Fibroblast of lung (primary cell): ENCODE measurements at regions not wholly inside any gene's neighbourhood (a gene's known extent, or its start where the extent isn't known, plus 50 kb on each side); places are given as distances from the start of the nearest gene placed in this dataset.
"Not testable (repeated sequence)": the region's sequence is repeated elsewhere in the genome, so short reads cannot be mapped to it uniquely, and the experiment has no call there.

Experiments
- DNase-seq, 2 donors: peaks; one replicate each; pipeline versions ENCODE4 v3.0.0 to v3.0.0-alpha.2; 2010; ENCODE audit warnings: low read depth in 2 of 2
- H2AFZ ChIP-seq: 2 replicates; pipeline ENCODE4 v1.5.1; 2012; ENCODE audit warnings: low read length, control low read depth, inconsistent platforms
- H3K27ac ChIP-seq: 2 replicates; pipeline ENCODE4 v1.5.1; 2011; ENCODE audit warnings: low read length, control low read depth; ENCODE audit not compliant: insufficient read depth
- H3K27me3 ChIP-seq: 2 replicates; pipeline ENCODE4 v1.5.1; 2011; ENCODE audit warnings: mild to moderate bottlenecking, low read length; ENCODE audit not compliant: control insufficient read depth, insufficient read depth
- H3K36me3 ChIP-seq: 2 replicates; pipeline ENCODE4 v1.5.1; 2011; ENCODE audit warnings: low read length; ENCODE audit not compliant: control insufficient read depth, insufficient read depth
- H3K4me1 ChIP-seq: 2 replicates; pipeline ENCODE4 v1.5.1; 2011; ENCODE audit warnings: low read length; ENCODE audit not compliant: control insufficient read depth, insufficient read depth; ENCODE audit errors: extremely low read depth
- H3K4me2 ChIP-seq: 2 replicates; pipeline ENCODE4 v1.5.1; 2011; ENCODE audit warnings: low read length, control low read depth; ENCODE audit not compliant: insufficient read depth; ENCODE audit errors: extremely low read depth
- H3K4me3 ChIP-seq, 4 experiments: fragments of 200-600 bp in 1 of 4; sonication (generic) in 1 of 4; replicated peaks in 1 of 4; 2 replicates each; pipeline ENCODE4 v1.5.1; 2011 to 2016; ENCODE audit warnings: low read length in 4 of 4, low read depth in 3 of 4, mild to moderate bottlenecking in 3 of 4, control low read depth in 2 of 4, inconsistent platforms in 1 of 4, mixed read lengths in 1 of 4; ENCODE audit not compliant: insufficient read depth in 1 of 4; ENCODE audit errors: control extremely low read depth in 1 of 4
- H3K79me2 ChIP-seq: 2 replicates; pipeline ENCODE4 v1.5.1; 2012; ENCODE audit warnings: mild to moderate bottlenecking, low read length, inconsistent platforms; ENCODE audit not compliant: control insufficient read depth, insufficient read depth
- H3K9ac ChIP-seq: 2 replicates; pipeline ENCODE4 v1.5.1; 2011; ENCODE audit warnings: mild to moderate bottlenecking, low read length, control low read depth; ENCODE audit not compliant: insufficient read depth
- H3K9me3 ChIP-seq: 2 replicates; pipeline ENCODE4 v1.5.1; 2012; ENCODE audit warnings: low read depth, low read length; ENCODE audit not compliant: control insufficient read depth, insufficient read depth
- H4K20me1 ChIP-seq: 2 replicates; pipeline ENCODE4 v1.5.1; 2011; ENCODE audit warnings: low read length; ENCODE audit not compliant: control insufficient read depth, insufficient read depth; ENCODE audit errors: extremely low read depth
- EZH2 ChIP-seq: IDR thresholded peaks from 2 replicates; pipeline ENCODE4 v1.5.1; 2012; ENCODE audit warnings: low read length, control low read depth, mild to moderate bottlenecking; ENCODE audit errors: missing control alignments
- TF ChIP-seq, protein P1 (sequence below), 2 donors: IDR thresholded peaks in 1 of 2; conservative IDR thresholded peaks in 1 of 2; 1 replicate in 1 of 2; 2 replicates in 1 of 2; pipeline ENCODE4 v1.5.1; 2011 to 2012; ENCODE audit warnings: low read length in 2 of 2, control low read depth in 1 of 2, inconsistent platforms in 1 of 2, low read depth in 1 of 2, mild to moderate bottlenecking in 1 of 2

DNA sequence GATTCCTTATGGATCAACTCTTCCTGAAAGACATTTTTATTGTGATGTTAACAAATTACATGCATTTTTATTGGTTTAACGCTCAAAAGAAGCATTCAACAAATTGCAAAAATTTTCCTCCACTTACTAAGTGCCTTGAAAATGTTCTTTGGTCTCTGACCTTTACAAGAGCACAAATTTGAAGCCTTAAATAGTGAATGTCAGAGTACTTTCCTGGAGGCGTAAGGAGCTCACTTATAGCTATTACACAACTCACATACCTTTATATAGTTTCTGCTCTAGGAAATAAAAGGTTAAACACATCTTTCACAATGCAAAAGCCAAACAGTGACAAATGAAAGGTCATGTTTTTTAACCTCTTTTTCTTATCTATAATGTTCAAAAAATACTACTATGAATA lies 405.7 kb upstream of the ZNF804A start:
- no peaks in the 10 kb centered on the region for H3K36me3 ChIP-seq
- no peaks in the 10 kb centered on the region for H3K9me3 ChIP-seq
- no peaks in the 10 kb centered on the region for H3K4me1 ChIP-seq
- H2AFZ ChIP-seq, result no peak overlapping the region
- H4K20me1 ChIP-seq, result no peaks in the 10 kb centered on the region
- TF ChIP-seq, protein P1, sequence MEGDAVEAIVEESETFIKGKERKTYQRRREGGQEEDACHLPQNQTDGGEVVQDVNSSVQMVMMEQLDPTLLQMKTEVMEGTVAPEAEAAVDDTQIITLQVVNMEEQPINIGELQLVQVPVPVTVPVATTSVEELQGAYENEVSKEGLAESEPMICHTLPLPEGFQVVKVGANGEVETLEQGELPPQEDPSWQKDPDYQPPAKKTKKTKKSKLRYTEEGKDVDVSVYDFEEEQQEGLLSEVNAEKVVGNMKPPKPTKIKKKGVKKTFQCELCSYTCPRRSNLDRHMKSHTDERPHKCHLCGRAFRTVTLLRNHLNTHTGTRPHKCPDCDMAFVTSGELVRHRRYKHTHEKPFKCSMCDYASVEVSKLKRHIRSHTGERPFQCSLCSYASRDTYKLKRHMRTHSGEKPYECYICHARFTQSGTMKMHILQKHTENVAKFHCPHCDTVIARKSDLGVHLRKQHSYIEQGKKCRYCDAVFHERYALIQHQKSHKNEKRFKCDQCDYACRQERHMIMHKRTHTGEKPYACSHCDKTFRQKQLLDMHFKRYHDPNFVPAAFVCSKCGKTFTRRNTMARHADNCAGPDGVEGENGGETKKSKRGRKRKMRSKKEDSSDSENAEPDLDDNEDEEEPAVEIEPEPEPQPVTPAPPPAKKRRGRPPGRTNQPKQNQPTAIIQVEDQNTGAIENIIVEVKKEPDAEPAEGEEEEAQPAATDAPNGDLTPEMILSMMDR (conservative IDR thresholded peaks at IDR 0.05 in 1 of 2, IDR thresholded peaks at IDR 0.05 in 1 of 2; ENCODE audit: low read depth in 1 of 2, low read length in 2 of 2), result no peak
- TF ChIP-seq EZH2, result no peak
- H3K79me2 ChIP-seq, result no peaks in the 10 kb centered on the region
- no peaks in the 10 kb centered on the region for H3K27me3 ChIP-seq
- no peak overlapping the region for H3K4me2 ChIP-seq
- no peak for DNase-seq
- H3K27ac ChIP-seq, result no peak overlapping the region
- no peak overlapping the region for H3K9ac ChIP-seq
- no peak overlapping the region for H3K4me3 ChIP-seq

DNA sequence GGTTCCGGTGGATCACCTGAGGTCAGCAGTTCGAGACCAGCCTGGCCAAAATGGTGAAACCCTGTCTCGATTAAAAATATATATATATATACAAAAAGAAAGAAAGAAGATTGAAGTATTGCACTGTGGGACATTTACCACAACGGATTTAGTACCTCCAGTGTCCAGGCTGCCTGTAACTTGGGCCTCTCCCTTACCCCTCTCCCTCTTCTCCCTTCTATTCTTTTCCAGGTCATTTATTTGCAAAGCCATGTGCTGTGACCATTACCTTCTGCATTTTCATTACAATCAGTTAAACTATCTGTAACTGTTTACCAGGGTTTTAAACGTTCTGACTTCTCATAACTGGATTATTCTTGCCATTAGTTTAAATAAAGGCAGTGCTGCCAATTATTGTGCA lies 400.9 kb upstream of the ZNF804A start:
- H3K4me3 ChIP-seq, result no peak overlapping the region
- H2AFZ ChIP-seq, result no peak overlapping the region
- H3K9ac ChIP-seq, result no peak overlapping the region
- no peak for DNase-seq
- H3K4me1 ChIP-seq, result no peaks in the 10 kb centered on the region
- H3K36me3 ChIP-seq, result no peaks in the 10 kb centered on the region
- H3K9me3 ChIP-seq, result no peaks in the 10 kb centered on the region
- no peaks in the 10 kb centered on the region for H4K20me1 ChIP-seq
- H3K27me3 ChIP-seq, result no peaks in the 10 kb centered on the region
- TF ChIP-seq EZH2, result no peak
- TF ChIP-seq, protein P1 (conservative IDR thresholded peaks at IDR 0.05 in 1 of 2, IDR thresholded peaks at IDR 0.05 in 1 of 2; ENCODE audit: low read depth in 1 of 2, low read length in 2 of 2), result no peak
- no peak overlapping the region for H3K4me2 ChIP-seq
- H3K27ac ChIP-seq, result no peak overlapping the region
- H3K79me2 ChIP-seq, result no peaks in the 10 kb centered on the region

DNA sequence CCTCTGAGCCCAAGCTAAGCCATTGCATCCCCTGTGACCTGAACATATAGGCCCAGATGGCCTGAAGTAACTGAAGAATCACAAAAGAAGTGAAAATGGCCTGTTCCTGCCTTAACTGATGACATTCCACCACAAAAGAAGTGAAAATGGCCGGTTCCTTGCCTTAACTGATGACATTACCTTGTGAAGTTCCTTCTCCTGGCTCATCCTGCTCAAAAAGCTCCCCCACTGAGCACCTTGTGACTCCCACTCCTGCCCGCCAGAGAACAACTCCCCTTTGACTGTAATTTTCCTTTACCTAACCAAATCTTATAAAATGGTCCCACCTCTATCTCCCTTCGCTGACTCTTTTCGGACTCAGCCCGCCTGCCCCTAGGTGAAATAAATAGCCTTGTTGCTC lies 399.5 kb upstream of the ZNF804A start:
- H4K20me1 ChIP-seq, H3K9me3 ChIP-seq, H3K36me3 ChIP-seq, DNase-seq, H3K4me1 ChIP-seq, H3K4me3 ChIP-seq, H3K9ac ChIP-seq, H3K27me3 ChIP-seq, H2AFZ ChIP-seq, H3K4me2 ChIP-seq, H3K79me2 ChIP-seq, H3K27ac ChIP-seq: not testable (repeated sequence)

DNA sequence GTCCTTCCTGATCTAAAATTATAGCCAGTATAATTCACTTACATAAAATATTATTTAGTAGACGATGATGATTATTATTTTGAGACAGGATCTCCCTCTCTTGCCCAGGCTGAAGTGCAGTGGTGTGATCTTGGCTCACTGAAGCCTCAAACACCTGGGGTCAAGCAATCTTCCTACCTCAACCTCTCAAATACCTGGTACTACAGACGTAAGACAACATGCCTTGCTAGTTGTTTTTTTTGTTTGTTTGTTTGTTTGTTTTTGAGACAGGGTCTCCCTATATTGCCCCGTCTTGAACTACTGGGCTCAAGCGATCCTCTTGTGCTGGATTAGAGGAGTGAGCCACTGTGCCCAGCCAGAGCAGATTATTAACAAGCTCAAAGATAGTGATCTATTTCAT lies 399.1 kb upstream of the ZNF804A start:
- TF ChIP-seq EZH2, result no peak
- TF ChIP-seq, protein P1 (conservative IDR thresholded peaks at IDR 0.05 in 1 of 2, IDR thresholded peaks at IDR 0.05 in 1 of 2; ENCODE audit: low read depth in 1 of 2, low read length in 2 of 2), result no peak
- DNase-seq, result no peak
- no peaks in the 10 kb centered on the region for H4K20me1 ChIP-seq
- no peak overlapping the region for H3K27ac ChIP-seq
- H3K4me3 ChIP-seq, result no peak overlapping the region
- no peaks in the 10 kb centered on the region for H3K79me2 ChIP-seq
- no peaks in the 10 kb centered on the region for H3K9me3 ChIP-seq
- no peak overlapping the region for H2AFZ ChIP-seq
- H3K9ac ChIP-seq, result no peak overlapping the region
- H3K4me1 ChIP-seq, result no peaks in the 10 kb centered on the region
- H3K4me2 ChIP-seq, result no peak overlapping the region
- no peaks in the 10 kb centered on the region for H3K36me3 ChIP-seq
- H3K27me3 ChIP-seq, result no peaks in the 10 kb centered on the region
